NCI-H2107 (cell line): ENCODE measurements at regions not wholly inside any gene's neighbourhood (a gene's known extent, or its start where the extent isn't known, plus 50 kb on each side); places are given as distances from the start of the nearest gene placed in this dataset.

ENCODE experiments used
- DNase-seq: peaks from one replicate; lab custom pipeline; 2025; lab: John Stamatoyannopoulos, UW

- no peak for DNase-seq
Measured at GRCh38 chr11:133695387-133695786, 149.9 kb downstream of the SPATA19 start.

GRCh38 chr11:133694701-133695100, 150.6 kb downstream of the SPATA19 start:
- no peak for DNase-seq

- DNase-seq, result no peak
Measured at GRCh38 chr11:133693110-133693509, 152.2 kb downstream of the SPATA19 start.

GRCh38 chr11:133692126-133692934, 153.0 kb downstream of the SPATA19 start:
- DNase-seq, result no peak

GRCh38 chr11:133687781-133688180, 155.5 kb upstream of the OPCML start:
- DNase-seq, result no peak

- no peak for DNase-seq
Measured at GRCh38 chr11:133681901-133682300, 149.6 kb upstream of the OPCML start.

- no peak for DNase-seq
Measured at GRCh38 chr11:133679896-133680295, 147.6 kb upstream of the OPCML start.

- DNase-seq, result no peak
Measured at GRCh38 chr11:133678191-133678590, 145.9 kb upstream of the OPCML start.

- no peak for DNase-seq
Measured at GRCh38 chr11:133677387-133677786, 145.1 kb upstream of the OPCML start.

- no peak for DNase-seq
Measured at GRCh38 chr11:133676265-133676664, 144.0 kb upstream of the OPCML start.

GRCh38 chr11:133669371-133670053, 137.2 kb upstream of the OPCML start:
- no peak for DNase-seq

- DNase-seq, result no peak
Measured at GRCh38 chr11:133663135-133663985, 131.1 kb upstream of the OPCML start.

GRCh38 chr11:133661846-133662245, 129.5 kb upstream of the OPCML start:
- DNase-seq, result no peak

- DNase-seq, result no peak
Measured at GRCh38 chr11:133660202-133660568, 127.9 kb upstream of the OPCML start.

- no peak for DNase-seq
Measured at GRCh38 chr11:133659538-133660201, 127.4 kb upstream of the OPCML start.

- DNase-seq, result no peak
Measured at GRCh38 chr11:133657054-133657453, 124.8 kb upstream of the OPCML start.

- no peak for DNase-seq
Measured at GRCh38 chr11:133656082-133656635, 123.9 kb upstream of the OPCML start.

GRCh38 chr11:133654630-133655212, 122.4 kb upstream of the OPCML start:
- DNase-seq, result no peak

- no peak for DNase-seq
Measured at GRCh38 chr11:133653336-133653735, 121.0 kb upstream of the OPCML start.

- no peak for DNase-seq
Measured at GRCh38 chr11:133650082-133650481, 117.8 kb upstream of the OPCML start.

- DNase-seq, result no peak
Measured at GRCh38 chr11:133649040-133649439, 116.7 kb upstream of the OPCML start.
